LoVo (cell line): ENCODE measurements at regions not wholly inside any gene's neighbourhood (a gene's known extent, or its start where the extent isn't known, plus 50 kb on each side); places are given as distances from the start of the nearest gene placed in this dataset.
A peak's percentile ranks its signal among the peaks of the same experiment; 100 is the strongest.

Source experiments
- DNase-seq: peaks from one replicate; pipeline ENCODE4 v3.0.0-alpha.2; 2016; ENCODE audit warnings: low spot score

GRCh38 chr21:35692311-35692710, 368.0 kb downstream of the SETD4 start:
- DNase-seq = no peak

- no peak for DNase-seq
Observed at GRCh38 chr21:35690436-35690835, 369.9 kb downstream of the SETD4 start.

DNA sequence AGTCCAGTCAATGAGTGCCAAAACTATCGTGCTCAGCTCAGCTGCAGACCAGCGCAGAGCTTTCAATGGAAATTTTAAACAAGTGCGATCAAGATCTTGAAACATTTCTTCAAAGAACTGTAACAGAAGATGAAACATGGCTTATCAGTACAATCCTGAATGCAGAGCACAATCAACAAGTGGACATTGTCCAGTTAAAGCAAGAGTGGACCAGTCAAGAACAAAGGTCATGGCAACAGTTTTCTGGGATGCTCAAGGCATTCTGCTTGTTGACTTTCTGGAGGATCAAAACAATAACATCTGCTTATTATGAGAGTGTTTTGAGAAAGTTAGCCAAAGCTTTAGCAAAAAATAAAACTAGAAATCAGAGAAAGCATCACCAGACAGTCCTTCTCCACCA, 374.2 kb downstream of the SETD4 start:
- no peak for DNase-seq

DNA sequence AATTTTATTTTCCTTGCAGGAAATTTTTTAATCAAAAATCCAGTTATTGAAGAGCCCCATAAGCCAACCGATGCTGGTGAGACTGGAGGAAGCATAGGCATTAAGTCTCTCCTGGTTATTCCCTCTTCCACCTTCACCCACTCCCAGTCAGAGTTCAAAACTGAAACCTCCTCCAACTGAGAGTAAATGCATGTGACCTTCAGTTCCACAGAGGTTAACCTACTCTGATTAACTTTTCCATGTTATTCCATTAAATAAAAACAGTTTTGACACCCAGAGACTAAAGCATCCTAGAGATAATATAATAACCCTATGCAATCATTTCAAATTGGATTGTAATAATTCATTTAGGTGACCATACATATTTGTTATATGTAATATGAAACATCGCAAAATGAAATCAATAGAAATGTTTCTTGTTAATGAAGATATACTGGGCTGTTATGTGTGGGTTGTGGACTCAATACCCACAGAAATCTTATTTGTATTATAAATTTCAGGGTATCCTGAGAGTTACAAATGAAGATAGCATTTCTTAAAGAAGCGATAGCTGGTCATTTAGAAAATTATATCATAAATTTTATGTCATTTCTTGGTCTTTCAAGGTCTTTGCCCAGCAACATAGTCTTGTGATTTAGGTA, 376.5 kb downstream of the SETD4 start:
- no peak for DNase-seq

DNA sequence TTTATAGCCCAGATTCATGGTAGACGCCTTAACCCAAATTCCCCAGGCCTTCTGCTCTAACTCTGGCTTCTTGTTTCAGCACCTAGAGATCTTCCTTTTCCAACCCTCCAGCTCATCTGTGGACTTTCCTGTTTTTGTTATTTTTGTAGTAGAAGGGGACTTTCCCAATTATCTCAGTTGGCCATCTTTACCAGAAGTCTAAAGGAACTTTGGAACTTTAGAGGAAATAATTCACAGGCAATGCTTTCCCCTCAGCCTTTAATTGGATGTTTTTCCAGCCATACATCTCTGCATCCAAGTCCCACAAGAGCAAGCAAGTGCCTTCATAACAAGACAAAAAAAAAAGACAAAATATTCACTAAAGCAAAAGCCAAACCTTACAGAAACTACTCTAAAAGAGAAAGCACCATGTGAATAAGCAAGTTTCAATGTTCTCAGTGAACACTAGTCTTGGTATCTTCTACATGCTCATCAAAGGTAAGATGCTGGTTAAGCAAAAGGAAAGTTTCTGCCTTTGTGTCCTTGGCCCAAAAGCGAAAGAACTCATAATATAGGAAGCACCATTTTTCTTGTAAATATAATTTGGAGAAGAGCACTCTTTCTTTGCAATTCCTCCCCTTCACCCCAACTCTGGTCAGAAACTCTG, 377.3 kb downstream of the SETD4 start:
- DNase-seq = no peak

GRCh38 chr21:35681946-35682345, 378.4 kb downstream of the SETD4 start:
- no peak for DNase-seq

- no peak for DNase-seq
Observed at GRCh38 chr21:35679076-35679475, 381.2 kb downstream of the SETD4 start.

GRCh38 chr21:35678393-35678792, 381.9 kb downstream of the SETD4 start:
- DNase-seq = no peak

DNA sequence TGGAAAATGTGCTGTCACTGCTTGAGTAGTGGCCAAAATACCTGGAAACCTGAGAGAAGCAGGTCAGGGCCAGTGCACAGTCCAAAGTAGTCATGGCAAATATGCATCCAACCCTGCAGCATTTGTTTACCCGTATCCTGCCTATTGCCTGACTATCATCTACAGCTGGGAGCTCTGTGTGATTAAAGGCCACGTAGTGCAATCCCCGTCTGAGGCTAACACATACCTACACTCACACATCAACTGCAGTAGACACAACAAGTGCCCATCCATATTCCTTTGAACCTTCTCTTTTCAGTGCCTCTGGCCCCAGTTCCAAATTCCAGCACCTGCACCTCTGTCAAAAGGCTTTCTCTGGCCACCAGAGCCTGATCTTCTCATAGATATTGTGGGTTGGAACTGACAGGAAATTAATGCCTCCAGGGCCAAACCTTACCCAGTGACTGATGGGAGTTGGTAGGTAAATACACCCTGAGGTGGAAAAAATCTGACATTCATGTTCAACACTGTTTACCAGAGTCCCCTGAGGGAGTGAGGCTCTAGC, 383.0 kb downstream of the SETD4 start:
- no peak for DNase-seq

GRCh38 chr21:35674895-35675470, 385.3 kb downstream of the SETD4 start:
- DNase-seq = no peak

GRCh38 chr21:35674091-35674671, 386.1 kb downstream of the SETD4 start:
- DNase-seq = no peak

DNA sequence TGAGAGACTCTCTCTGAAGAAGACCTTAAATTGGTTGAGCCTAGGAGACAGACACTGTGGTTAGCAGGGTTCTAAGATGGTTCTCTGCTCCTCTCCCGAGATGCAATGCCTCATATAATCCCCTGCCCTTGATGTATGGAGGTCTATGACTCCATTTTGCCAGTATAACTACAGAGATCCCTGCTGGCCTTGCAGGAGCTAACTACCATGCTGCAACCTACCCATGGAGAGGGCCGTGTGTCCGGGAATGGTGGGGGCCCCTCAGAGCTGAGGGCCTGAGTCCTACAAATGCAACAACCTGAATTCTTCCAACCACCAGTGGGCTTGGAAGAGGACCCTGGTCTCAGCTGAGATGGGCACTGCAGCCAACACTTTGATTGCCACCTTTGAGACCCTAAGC, 388.0 kb downstream of the SETD4 start:
- DNase-seq = no peak

- DNase-seq = peak; percentile 41
Observed at GRCh38 chr21:35664683-35665082, 395.6 kb downstream of the SETD4 start.

DNA sequence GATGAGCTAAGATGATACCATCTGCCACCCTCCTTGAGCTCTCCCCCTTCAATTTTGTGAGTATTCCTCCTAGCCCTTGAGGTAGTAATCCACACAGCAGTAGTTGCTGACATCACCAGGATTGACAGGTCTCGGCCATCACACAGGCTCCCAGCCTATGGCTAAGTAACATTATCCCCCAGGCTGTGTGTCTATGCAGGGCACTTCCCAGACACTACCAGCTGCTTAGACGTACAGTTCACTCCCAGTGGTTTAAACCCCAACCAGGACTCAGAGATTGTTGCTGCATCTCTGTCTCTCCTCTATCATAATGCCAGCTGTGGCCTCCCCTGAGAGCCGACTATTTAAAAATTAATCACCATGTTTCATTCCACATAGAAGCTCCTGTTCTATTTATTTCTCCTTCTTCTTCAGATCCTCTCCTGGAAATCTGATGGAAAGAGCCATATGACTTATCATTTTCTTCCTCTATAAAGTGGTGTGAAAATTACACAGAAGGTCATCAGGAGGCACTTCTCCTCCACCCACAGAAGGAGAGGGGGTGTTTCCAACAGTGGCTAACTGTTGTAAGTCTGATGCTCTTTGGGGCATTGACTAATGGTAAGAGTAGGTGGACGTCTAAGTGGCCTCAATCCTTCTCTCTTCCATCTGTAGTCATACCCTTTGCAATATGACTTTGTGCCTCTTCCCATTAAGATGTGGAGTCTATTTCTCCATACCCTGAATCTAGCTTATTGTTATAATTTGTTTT, 396.3 kb downstream of the SETD4 start:
- no peak for DNase-seq

DNA sequence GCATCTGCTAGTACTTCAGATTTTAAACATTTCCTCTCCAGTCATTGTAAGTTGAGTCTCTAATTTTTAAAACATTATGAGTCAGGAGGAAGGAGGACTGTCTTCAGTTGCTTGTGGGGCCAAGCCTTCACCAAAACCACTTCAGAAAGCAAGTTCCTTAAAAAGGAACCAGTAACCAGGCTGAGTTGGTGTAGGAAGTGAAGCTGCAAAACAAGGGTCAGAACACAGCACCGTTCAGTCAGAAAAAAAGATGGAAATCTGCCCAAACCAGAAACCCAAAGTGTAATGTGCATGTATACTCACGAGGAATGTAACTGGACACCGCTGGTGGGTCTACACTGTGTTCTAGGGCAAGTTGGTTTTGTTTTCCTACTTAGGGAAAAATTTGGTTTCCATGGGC, 402.1 kb downstream of the SETD4 start:
- DNase-seq = no peak

DNA sequence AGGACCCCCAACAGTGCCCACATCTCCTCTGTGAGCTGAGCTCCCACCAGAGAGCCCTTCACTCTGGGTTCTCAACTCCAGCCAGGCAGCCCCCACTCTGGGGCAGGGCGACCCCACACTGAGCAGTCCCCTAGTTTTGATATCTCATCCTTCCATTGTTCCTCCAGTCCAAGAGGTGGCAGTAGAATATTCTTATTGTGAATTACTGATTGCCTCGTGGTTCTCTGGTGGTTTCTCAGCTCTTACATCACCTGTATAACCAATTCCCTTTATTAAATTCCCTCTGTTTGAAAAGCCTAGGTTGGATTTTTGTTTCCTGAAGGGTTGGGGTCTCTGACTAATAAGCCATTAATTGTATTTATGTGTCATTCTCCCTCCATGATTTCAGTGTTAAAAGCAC, 407.5 kb downstream of the SETD4 start:
- DNase-seq = no peak

- DNase-seq = no peak
Observed at GRCh38 chr21:35652196-35652595, 408.1 kb downstream of the SETD4 start.

DNA sequence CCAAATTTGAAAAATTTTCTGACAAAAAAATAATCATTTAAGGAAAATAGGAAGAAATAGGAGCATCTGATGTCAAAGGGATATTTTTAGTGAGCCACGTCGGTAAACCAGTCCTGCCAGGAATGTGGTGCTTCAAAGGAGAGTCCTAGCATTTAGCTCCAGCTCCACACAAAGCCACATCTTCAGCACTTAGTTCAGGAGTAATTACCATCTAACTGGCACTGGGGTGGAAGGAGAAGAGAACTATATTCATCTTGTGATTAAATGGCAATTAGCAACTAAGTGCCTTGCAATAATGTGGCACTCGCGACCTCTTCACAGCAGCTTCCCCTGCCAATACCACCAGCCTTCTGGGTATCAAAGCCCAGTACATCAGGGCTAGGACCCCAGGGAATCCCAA, 409.1 kb downstream of the SETD4 start:
- no peak for DNase-seq

DNA sequence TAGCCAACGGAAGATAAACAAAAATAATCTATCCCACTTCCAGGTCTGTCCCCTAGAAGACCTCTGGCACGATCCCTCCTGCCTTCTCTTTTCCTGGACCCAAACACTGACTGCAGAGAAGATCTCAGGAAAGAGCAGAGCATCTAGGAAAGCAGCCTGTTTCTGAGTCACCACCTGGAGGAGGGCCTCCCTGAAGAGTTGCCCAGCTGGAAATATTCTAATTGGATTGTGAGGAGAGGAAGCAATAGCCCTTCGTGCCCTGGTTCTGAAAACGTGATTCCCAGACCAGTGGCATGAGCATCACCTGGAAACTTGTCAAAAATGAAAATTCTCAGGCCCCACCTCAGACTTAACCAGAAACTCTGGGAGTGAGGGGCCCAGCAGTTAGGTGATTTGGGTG, 411.1 kb downstream of the SETD4 start:
- DNase-seq = no peak

GRCh38 chr21:35648512-35648911, 411.8 kb downstream of the SETD4 start:
- DNase-seq = no peak

- no peak for DNase-seq
Observed at GRCh38 chr21:35646606-35647005, 413.7 kb downstream of the SETD4 start.

DNA sequence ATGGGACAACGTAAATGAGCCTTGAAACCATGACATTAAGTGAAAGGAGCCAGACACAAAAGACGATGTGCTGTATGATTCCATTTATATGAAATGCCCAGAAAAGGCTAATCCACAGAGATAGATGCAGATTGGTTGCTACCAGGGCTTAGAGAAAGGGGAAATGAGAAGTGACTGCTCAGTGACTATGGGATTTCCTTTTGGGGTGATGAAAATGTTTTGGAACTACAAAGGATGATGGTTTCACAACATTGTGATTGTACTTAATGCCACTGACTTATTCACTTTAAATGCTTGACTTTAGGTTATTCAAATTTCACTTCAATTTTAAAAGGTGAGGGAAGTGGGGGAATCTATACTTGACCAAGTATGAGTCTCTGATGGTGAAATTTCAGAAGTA, 414.3 kb downstream of the SETD4 start:
- DNase-seq = no peak
